Aorta (tissue), 5 donors: ENCODE measurements at regions not wholly inside any gene's neighbourhood (a gene's known extent, or its start where the extent isn't known, plus 50 kb on each side); places are given as distances from the start of the nearest gene placed in this dataset.
"Not testable (repeated sequence)": the region's sequence is repeated elsewhere in the genome, so short reads cannot be mapped to it uniquely, and the experiment has no call there.

Experiments
- ATAC-seq: fragments of 200-7000 bp; cut with Tn5 transposase; one replicate; pipeline ENCODE4 v1.9.1; 2022; ENCODE audit warnings: moderate library complexity; ENCODE audit not compliant: low FRiP score
- DNase-seq, 2 donors: peaks; one replicate each; pipeline ENCODE4 v3.0.0-alpha.2; 2020
- H3K27ac ChIP-seq, 2 donors: one replicate each; pipeline ENCODE4 v1.5.1; 2013; ENCODE audit warnings: low read length in 2 of 2, mild to moderate bottlenecking in 2 of 2, moderate library complexity in 2 of 2, control low read depth in 1 of 2, inconsistent platforms in 1 of 2, low read depth in 1 of 2
- H3K27me3 ChIP-seq, 2 donors: one replicate each; pipeline ENCODE4 v1.6.1; 2013; ENCODE audit warnings: control low read depth in 1 of 2, low read length in 1 of 2, mild to moderate bottlenecking in 1 of 2, moderate library complexity in 1 of 2; ENCODE audit not compliant: insufficient read depth in 2 of 2, control insufficient read depth in 1 of 2
- H3K36me3 ChIP-seq, 2 donors: one replicate each; pipeline ENCODE4 v1.6.1; 2013; ENCODE audit warnings: control low read depth in 1 of 2, low read length in 1 of 2, mild to moderate bottlenecking in 1 of 2; ENCODE audit not compliant: insufficient read depth in 2 of 2, control insufficient read depth in 1 of 2
- H3K4me1 ChIP-seq, 2 donors: one replicate each; pipeline ENCODE4 v1.6.1; 2013; ENCODE audit warnings: low read length in 2 of 2, control low read depth in 1 of 2, mild to moderate bottlenecking in 1 of 2, moderate library complexity in 1 of 2; ENCODE audit not compliant: insufficient read depth in 2 of 2, control insufficient read depth in 1 of 2
- H3K4me3 ChIP-seq, 2 donors: one replicate each; pipeline ENCODE4 v1.5.1; 2013; ENCODE audit warnings: low read length in 2 of 2, control low read depth in 1 of 2, mild to moderate bottlenecking in 1 of 2
- H3K9me3 ChIP-seq: one replicate; pipeline ENCODE4 v1.6.1; 2013; ENCODE audit warnings: mild to moderate bottlenecking, low read length; ENCODE audit not compliant: control insufficient read depth
- WGBS, 2 donors: extraction: QIAGEN DNeasy Blood & Tissue Kit; methylation state at CpG; one replicate each; pipeline ENCODE4 v1.1.7; 2013; 5-methylcytosine and 5-hydroxymethylcytosine counted together
- intact Hi-C, 2 donors: fragments of 100-400 bp; cut with DNase I; formaldehyde crosslinking; loops; one replicate each; pipeline versions ENCODE4 v1.14.2 to v1.15.0; 2022
- donor health status: healthy with polysubstance abuse.
- donor health status: Bipolar disorder and iron deficiency.
- donor health status: DM: no; HTN: no; CAD: no.
- donor health status: DM: no; HTN: no; CAD: no.
- donor health status: DM: yes; HTN: yes; CAD: no.

DNA sequence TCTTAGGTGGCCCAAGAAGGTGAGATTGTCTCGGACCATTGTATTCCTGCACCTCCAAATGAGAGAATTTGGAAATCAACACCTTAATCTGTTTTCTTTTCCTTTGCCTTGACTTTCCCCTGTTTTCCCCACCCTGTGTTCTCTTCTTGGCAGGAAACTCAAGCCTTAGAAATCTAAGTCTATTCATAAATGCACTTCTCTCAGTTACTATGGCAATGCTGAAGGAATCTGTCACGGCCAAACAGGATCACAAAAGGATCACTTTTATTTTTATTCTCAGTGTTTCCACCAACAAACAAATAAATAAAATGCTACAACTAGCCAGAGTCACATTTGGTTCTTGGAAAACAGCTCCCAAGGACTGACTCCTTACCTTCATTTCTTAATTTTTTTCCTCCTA lies 270.5 kb downstream of the BCAT1 start:
- no peaks in the 10 kb centered on the region for H3K27me3 ChIP-seq
- no peak overlapping the region for H3K27ac ChIP-seq
- H3K4me1 ChIP-seq: no peaks in the 10 kb centered on the region
- H3K4me3 ChIP-seq: no peak overlapping the region
- H3K36me3 ChIP-seq: no peaks in the 10 kb centered on the region
- no peak for DNase-seq
- intact Hi-C loops: no loop called here
- no peak for ATAC-seq
- WGBS, 2 donors: 41 to 55% methylated on average over 2 of the region's 2 CpGs
- H3K9me3 ChIP-seq: no peaks in the 10 kb centered on the region

DNA sequence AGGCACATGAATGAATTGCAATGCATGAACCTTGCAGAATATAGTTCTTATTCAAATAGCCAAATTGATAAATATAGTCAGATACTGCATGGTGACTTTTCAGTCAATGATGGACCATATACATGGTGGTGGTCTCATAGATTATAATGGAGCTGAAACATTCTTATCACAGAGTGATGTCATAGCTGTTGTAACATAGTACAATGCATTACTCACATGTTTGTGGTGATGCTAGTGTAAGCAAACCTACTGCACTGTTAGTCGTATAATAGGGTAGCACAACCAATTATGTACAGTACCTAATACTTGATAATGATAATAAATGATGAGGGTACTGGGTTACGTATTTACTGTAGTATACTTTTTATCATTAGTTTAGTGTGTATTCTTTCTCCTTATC lies 280.3 kb downstream of the BCAT1 start:
- 42 to 65% methylated on average over 2 of the region's 2 CpGs for WGBS, 2 donors
- Histone ChIP-seq H3K36me3 (no peaks in the 10 kb centered on the region), H3K9me3 (no peaks in the 10 kb centered on the region), H3K27me3 (no peaks in the 10 kb centered on the region), H3K4me3 (no peak overlapping the region), H3K4me1 (no peaks in the 10 kb centered on the region), H3K27ac (no peak overlapping the region)
- ATAC-seq (no peak), DNase-seq (no peak)
- intact Hi-C loops: no loop called here

- no peaks in the 10 kb centered on the region for H3K36me3 ChIP-seq
- H3K4me1 ChIP-seq: no peaks in the 10 kb centered on the region
- ATAC-seq (no peak), DNase-seq (no peak)
- H3K9me3 ChIP-seq: no peaks in the 10 kb centered on the region
- no peak overlapping the region for H3K27ac ChIP-seq
- H3K4me3 ChIP-seq: no peak overlapping the region
- intact Hi-C loops: no loop called here
- H3K27me3 ChIP-seq: no peaks in the 10 kb centered on the region
- 88 to 91% methylated on average over 9 of the region's 9 CpGs for WGBS, 2 donors
Observed at GRCh38 chr12:24664161-24664880, 284.6 kb downstream of the BCAT1 start.

GRCh38 chr12:24661657-24662096 lies 287.2 kb downstream of the BCAT1 start:
- no peaks in the 10 kb centered on the region for H3K4me1 ChIP-seq
- no peaks in the 10 kb centered on the region for H3K9me3 ChIP-seq
- no peaks in the 10 kb centered on the region for H3K27me3 ChIP-seq
- DNase-seq: peak in 1 of 2 donors; percentile 77
- H3K27ac ChIP-seq: no peak overlapping the region
- intact Hi-C loops: no loop called here
- WGBS, 2 donors: 81 to 85% methylated on average over 5 of the region's 5 CpGs
- H3K4me3 ChIP-seq: no peak overlapping the region
- H3K36me3 ChIP-seq: no peaks in the 10 kb centered on the region
- ATAC-seq: no peak

- intact Hi-C loops: no loop called here
- 94 to 96% methylated on average over 1 of the region's 1 CpG for WGBS, 2 donors
- no peak overlapping the region for H3K4me3 ChIP-seq
- H3K27me3 ChIP-seq: no peaks in the 10 kb centered on the region
- H3K27ac ChIP-seq: no peak overlapping the region
- H3K36me3 ChIP-seq: no peaks in the 10 kb centered on the region
- H3K4me1 ChIP-seq: no peaks in the 10 kb centered on the region
- ATAC-seq (no peak), DNase-seq (no peak)
- peaks cover 2% of the 10 kb centered on the region for H3K9me3 ChIP-seq
Observed at GRCh38 chr12:24659016-24659415, 289.9 kb downstream of the BCAT1 start.

DNA sequence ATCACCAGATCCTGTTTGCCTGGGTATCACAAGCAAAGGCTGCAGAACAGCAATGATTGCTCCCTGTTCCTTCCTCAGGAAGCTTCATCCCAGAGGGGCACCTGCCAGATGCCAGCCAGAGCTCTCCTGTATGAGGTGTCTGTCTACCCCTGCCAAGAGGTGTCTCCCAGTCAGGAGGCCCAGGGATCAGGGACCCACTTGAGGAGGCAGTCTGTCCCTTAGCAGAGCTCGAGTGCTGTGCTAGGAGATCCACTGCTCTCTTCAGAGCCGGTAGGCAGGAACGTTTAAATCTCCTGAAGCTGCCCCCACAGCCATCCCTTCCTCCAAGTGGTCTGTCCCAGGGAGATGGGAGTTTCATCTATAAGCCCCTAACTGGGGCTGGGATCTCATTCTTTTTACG lies 294.6 kb downstream of the BCAT1 start:
- WGBS, 2 donors: 80 to 90% methylated on average over 4 of the region's 4 CpGs
- H3K27me3 ChIP-seq, H3K4me3 ChIP-seq, H3K27ac ChIP-seq, DNase-seq, H3K4me1 ChIP-seq, H3K36me3 ChIP-seq, H3K9me3 ChIP-seq, intact Hi-C loops, ATAC-seq: not testable (repeated sequence)

- no peak overlapping the region for H3K27ac ChIP-seq
- H3K4me1 ChIP-seq: no peaks in the 10 kb centered on the region
- DNase-seq (no peak), ATAC-seq (no peak)
- no peaks in the 10 kb centered on the region for H3K27me3 ChIP-seq
- peaks cover 2% of the 10 kb centered on the region for H3K9me3 ChIP-seq
- 80 to 85% methylated on average over 4 of the region's 4 CpGs for WGBS, 2 donors
- intact Hi-C loops: no loop called here
- H3K4me3 ChIP-seq: no peak overlapping the region
- H3K36me3 ChIP-seq: no peaks in the 10 kb centered on the region
Observed at GRCh38 chr12:24649634-24650033, 299.3 kb downstream of the BCAT1 start.

DNA sequence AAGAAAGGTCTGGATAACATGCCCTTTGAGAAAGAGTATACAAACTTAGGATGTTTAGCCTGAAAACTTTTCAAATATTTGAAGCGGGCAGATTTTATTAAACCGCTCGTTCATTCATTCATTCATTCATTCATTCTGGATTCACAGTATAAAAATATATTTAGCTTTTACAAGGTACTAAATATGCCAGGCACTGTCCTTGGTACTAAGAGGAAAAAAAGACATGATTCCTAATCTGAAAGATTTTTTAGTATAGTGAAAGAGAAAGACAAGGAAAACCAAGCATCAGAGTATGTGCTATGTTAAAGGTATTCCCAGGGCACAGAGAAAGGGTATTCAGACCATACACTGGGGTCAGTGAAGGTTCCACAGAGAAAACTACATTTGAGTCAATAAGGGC lies 299.7 kb downstream of the BCAT1 start:
- H3K27me3 ChIP-seq: no peaks in the 10 kb centered on the region
- intact Hi-C loops: no loop called here
- ATAC-seq: no peak
- no peaks in the 10 kb centered on the region for H3K4me1 ChIP-seq
- WGBS, 2 donors: 57 to 61% methylated on average over 3 of the region's 3 CpGs
- H3K36me3 ChIP-seq: no peaks in the 10 kb centered on the region
- no peak overlapping the region for H3K4me3 ChIP-seq
- no peak for DNase-seq
- no peak overlapping the region for H3K27ac ChIP-seq
- H3K9me3 ChIP-seq: no peaks in the 10 kb centered on the region

DNA sequence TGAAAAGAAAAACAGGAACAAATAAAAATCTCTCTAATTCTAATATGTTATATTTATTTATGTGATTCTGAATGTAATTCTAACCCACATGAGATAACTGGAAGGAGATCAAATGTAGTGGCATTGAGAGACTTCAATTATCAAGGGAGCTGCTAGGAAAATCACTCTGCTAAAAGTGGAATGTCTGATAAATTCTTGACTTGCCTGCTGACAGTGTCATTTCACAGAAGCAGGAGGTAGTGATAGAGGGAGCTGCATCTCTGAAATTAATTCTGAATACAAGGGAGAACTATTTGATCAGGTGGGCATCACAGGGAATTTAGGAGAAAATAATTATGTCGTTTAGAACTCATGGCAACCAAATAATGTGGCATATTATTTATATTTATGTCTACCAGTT lies 303.6 kb downstream of the BCAT1 start:
- H3K4me3 ChIP-seq: no peak overlapping the region
- H3K27me3 ChIP-seq: no peaks in the 10 kb centered on the region
- no peaks in the 10 kb centered on the region for H3K4me1 ChIP-seq
- DNase-seq (no peak), ATAC-seq (no peak)
- no peak overlapping the region for H3K27ac ChIP-seq
- H3K36me3 ChIP-seq: no peaks in the 10 kb centered on the region
- WGBS, 2 donors: 88 to 89% methylated on average over 1 of the region's 1 CpG
- intact Hi-C loops: no loop called here
- H3K9me3 ChIP-seq: no peaks in the 10 kb centered on the region
